DND-41 (cell line): ENCODE measurements at regions not wholly inside any gene's neighbourhood (a gene's known extent, or its start where the extent isn't known, plus 50 kb on each side); places are given as distances from the start of the nearest gene placed in this dataset.

Source experiments
- ATAC-seq: fragments of 200-7000 bp; cut with Tn5 transposase; 3 replicates; pipeline ENCODE4 v1.9.1; 2021; ENCODE audit warnings: low read depth; ENCODE audit not compliant: insufficient read depth
- DNase-seq: peaks from one replicate; pipeline ENCODE4 v3.0.0-alpha.2; 2020
- H2AFZ ChIP-seq: 2 replicates; pipeline ENCODE4 v1.6.0; 2012; ENCODE audit warnings: low read depth, low read length
- H3K27ac ChIP-seq: 2 replicates; pipeline ENCODE4 v1.5.1; 2012; ENCODE audit warnings: low read length, inconsistent platforms
- H3K27me3 ChIP-seq: fragments of 200-600 bp; sonication (generic); 2 replicates; pipeline ENCODE4 v1.6.0; 2012; ENCODE audit warnings: low read length, mild to moderate bottlenecking, inconsistent platforms; ENCODE audit not compliant: insufficient read depth, poor library complexity
- H3K36me3 ChIP-seq: 2 replicates; pipeline ENCODE4 v1.5.1; 2012; ENCODE audit warnings: low read length, inconsistent platforms; ENCODE audit not compliant: insufficient read depth
- H3K4me1 ChIP-seq: 2 replicates; pipeline ENCODE4 v1.5.1; 2012; ENCODE audit warnings: mild to moderate bottlenecking, low read length; ENCODE audit not compliant: insufficient read depth
- H3K4me2 ChIP-seq: 2 replicates; pipeline ENCODE4 v1.6.0; 2012; ENCODE audit warnings: mild to moderate bottlenecking, moderate library complexity, low read length, inconsistent platforms; ENCODE audit not compliant: insufficient read depth
- H3K4me3 ChIP-seq, 2 experiments: fragments of 200-600 bp in 1 of 2; shearing (Covaris generic) in 1 of 2; 2 replicates each; pipeline ENCODE4 v1.5.1; 2012 to 2016; ENCODE audit warnings: inconsistent platforms in 2 of 2, low read length in 2 of 2, mild to moderate bottlenecking in 2 of 2, low read depth in 1 of 2, moderate library complexity in 1 of 2
- H3K79me2 ChIP-seq: 2 replicates; pipeline ENCODE4 v1.6.0; 2012; ENCODE audit warnings: low read length, inconsistent platforms; ENCODE audit not compliant: insufficient read depth
- H3K9ac ChIP-seq: 2 replicates; pipeline ENCODE4 v1.6.0; 2012; ENCODE audit warnings: low read depth, mild to moderate bottlenecking, inconsistent platforms, low read length, moderate library complexity
- H3K9me3 ChIP-seq: 2 replicates; pipeline ENCODE4 v1.5.1; 2012; ENCODE audit warnings: low read length, moderate library complexity, mild to moderate bottlenecking, inconsistent platforms; ENCODE audit not compliant: insufficient read depth, severe bottlenecking
- H4K20me1 ChIP-seq: 2 replicates; pipeline ENCODE4 v1.6.0; 2012; ENCODE audit warnings: low read length; ENCODE audit not compliant: insufficient read depth
- EZH2 ChIP-seq: IDR thresholded peaks from 3 replicates; pipeline ENCODE4 v1.6.1; 2012; ENCODE audit warnings: borderline replicate concordance, low read depth, mild to moderate bottlenecking, moderate library complexity, low read length, inconsistent platforms; ENCODE audit not compliant: severe bottlenecking
- TF ChIP-seq, protein P1 (sequence below): IDR thresholded peaks from 2 replicates; pipeline ENCODE4 v1.5.1; 2012; ENCODE audit warnings: borderline replicate concordance, low read length, moderate library complexity, mild to moderate bottlenecking; ENCODE audit not compliant: poor library complexity, severe bottlenecking; ENCODE audit errors: extremely low read depth

GRCh38 chr12:107593713-107594381 is 91.8 kb upstream of the PWP1 start:
- Histone ChIP-seq H3K36me3 (no peaks in the 10 kb centered on the region), H3K27ac (no peak overlapping the region), H3K27me3 (peaks cover 2% of the 10 kb centered on the region), H3K9ac (no peak overlapping the region), H3K9me3 (no peaks in the 10 kb centered on the region), H3K4me1 (no peaks in the 10 kb centered on the region), H2AFZ (no peak overlapping the region), H3K79me2 (no peaks in the 10 kb centered on the region), H3K4me2 (no peak overlapping the region), H4K20me1 (no peaks in the 10 kb centered on the region), H3K4me3 (no peak overlapping the region)
- TF ChIP-seq, protein P1, sequence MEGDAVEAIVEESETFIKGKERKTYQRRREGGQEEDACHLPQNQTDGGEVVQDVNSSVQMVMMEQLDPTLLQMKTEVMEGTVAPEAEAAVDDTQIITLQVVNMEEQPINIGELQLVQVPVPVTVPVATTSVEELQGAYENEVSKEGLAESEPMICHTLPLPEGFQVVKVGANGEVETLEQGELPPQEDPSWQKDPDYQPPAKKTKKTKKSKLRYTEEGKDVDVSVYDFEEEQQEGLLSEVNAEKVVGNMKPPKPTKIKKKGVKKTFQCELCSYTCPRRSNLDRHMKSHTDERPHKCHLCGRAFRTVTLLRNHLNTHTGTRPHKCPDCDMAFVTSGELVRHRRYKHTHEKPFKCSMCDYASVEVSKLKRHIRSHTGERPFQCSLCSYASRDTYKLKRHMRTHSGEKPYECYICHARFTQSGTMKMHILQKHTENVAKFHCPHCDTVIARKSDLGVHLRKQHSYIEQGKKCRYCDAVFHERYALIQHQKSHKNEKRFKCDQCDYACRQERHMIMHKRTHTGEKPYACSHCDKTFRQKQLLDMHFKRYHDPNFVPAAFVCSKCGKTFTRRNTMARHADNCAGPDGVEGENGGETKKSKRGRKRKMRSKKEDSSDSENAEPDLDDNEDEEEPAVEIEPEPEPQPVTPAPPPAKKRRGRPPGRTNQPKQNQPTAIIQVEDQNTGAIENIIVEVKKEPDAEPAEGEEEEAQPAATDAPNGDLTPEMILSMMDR, result no peak
- TF ChIP-seq EZH2, result no peak
- ATAC-seq, result no peak
- no peak for DNase-seq

DNA sequence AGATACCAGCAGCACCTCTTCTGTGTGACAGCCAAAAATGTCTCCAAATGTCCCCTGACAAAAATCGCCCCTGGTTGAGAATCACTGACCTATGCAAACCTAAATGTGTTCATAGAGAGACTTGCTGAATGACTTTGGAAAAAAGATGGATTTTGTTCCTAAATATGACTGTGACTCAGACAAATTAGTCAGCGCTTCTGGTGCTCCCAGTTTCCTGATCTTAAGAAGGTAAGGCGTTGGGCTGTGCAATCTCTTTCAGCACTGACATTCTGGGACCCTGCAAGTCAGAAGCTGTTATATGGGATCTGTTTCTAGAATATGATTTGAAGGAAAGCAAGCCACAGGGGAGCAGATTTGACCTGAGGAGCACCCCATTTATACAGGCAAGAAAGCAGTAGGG is 90.6 kb upstream of the PWP1 start:
- no peak for TF ChIP-seq EZH2
- TF ChIP-seq, protein P1, result no peak
- no peak overlapping the region for H3K9ac ChIP-seq
- H3K4me3 ChIP-seq, result no peak overlapping the region
- no peaks in the 10 kb centered on the region for H3K79me2 ChIP-seq
- H3K27ac ChIP-seq, result no peak overlapping the region
- peaks cover 2% of the 10 kb centered on the region for H3K27me3 ChIP-seq
- H3K4me2 ChIP-seq, result no peak overlapping the region
- no peak for ATAC-seq
- H4K20me1 ChIP-seq, result no peaks in the 10 kb centered on the region
- no peaks in the 10 kb centered on the region for H3K36me3 ChIP-seq
- H3K4me1 ChIP-seq, result no peaks in the 10 kb centered on the region
- H3K9me3 ChIP-seq, result no peaks in the 10 kb centered on the region
- no peak for DNase-seq
- no peak overlapping the region for H2AFZ ChIP-seq

GRCh38 chr12:107597695-107598410 is 87.7 kb upstream of the PWP1 start:
- H3K4me2 ChIP-seq, result no peak overlapping the region
- H3K27ac ChIP-seq, result no peak overlapping the region
- no peaks in the 10 kb centered on the region for H3K79me2 ChIP-seq
- no peak overlapping the region for H3K4me3 ChIP-seq
- H4K20me1 ChIP-seq, result no peaks in the 10 kb centered on the region
- H3K27me3 ChIP-seq, result peaks cover 2% of the 10 kb centered on the region
- no peaks in the 10 kb centered on the region for H3K4me1 ChIP-seq
- no peaks in the 10 kb centered on the region for H3K36me3 ChIP-seq
- DNase-seq (no peak), ATAC-seq (no peak)
- no peaks in the 10 kb centered on the region for H3K9me3 ChIP-seq
- no peak for TF ChIP-seq EZH2
- TF ChIP-seq, protein P1, result no peak
- H3K9ac ChIP-seq, result no peak overlapping the region
- H2AFZ ChIP-seq, result no peak overlapping the region
